CD4-positive, alpha-beta T cell treated with Interleukin-17A for 4 hours (primary cell): ENCODE measurements at regions not wholly inside any gene's neighbourhood (a gene's known extent, or its start where the extent isn't known, plus 50 kb on each side); places are given as distances from the start of the nearest gene placed in this dataset.
A peak's percentile ranks its signal among the peaks of the same experiment; 100 is the strongest.
"Not testable (repeated sequence)": the region's sequence is repeated elsewhere in the genome, so short reads cannot be mapped to it uniquely, and the experiment has no call there.

ENCODE experiments used
- DNase-seq: peaks from one replicate; pipeline ENCODE4 v3.0.0-alpha.2; 2020; ENCODE audit warnings: mixed read lengths

- DNase-seq, result not testable (repeated sequence)
Observed at GRCh38 chr10:76815505-76815904, 822.1 kb downstream of the KCNMA1 start.

GRCh38 chr10:76811430-76811829, 826.2 kb downstream of the KCNMA1 start:
- DNase-seq, result no peak

GRCh38 chr10:76788452-76788811, 849.2 kb downstream of the KCNMA1 start:
- DNase-seq, result no peak

GRCh38 chr10:76787746-76788451, 849.7 kb downstream of the KCNMA1 start:
- no peak for DNase-seq

GRCh38 chr10:76786504-76787072, 851.0 kb downstream of the KCNMA1 start:
- no peak for DNase-seq

GRCh38 chr10:76784076-76784475, 853.5 kb downstream of the KCNMA1 start:
- no peak for DNase-seq

- no peak for DNase-seq
Observed at GRCh38 chr10:76779796-76780301, 857.8 kb downstream of the KCNMA1 start.

GRCh38 chr10:76778914-76779795, 858.5 kb downstream of the KCNMA1 start:
- DNase-seq, result no peak

- no peak for DNase-seq
Observed at GRCh38 chr10:76774987-76775603, 862.5 kb downstream of the KCNMA1 start.

- no peak for DNase-seq
Observed at GRCh38 chr10:76769582-76769981, 868.0 kb downstream of the KCNMA1 start.

- DNase-seq, result no peak
Observed at GRCh38 chr10:76769161-76769560, 868.4 kb downstream of the KCNMA1 start.

GRCh38 chr10:76766682-76767081, 870.9 kb downstream of the KCNMA1 start:
- DNase-seq, result no peak

GRCh38 chr10:76764921-76765320, 872.7 kb downstream of the KCNMA1 start:
- DNase-seq, result not testable (repeated sequence)

- DNase-seq, result no peak
Observed at GRCh38 chr10:76764177-76764576, 873.4 kb downstream of the KCNMA1 start.

GRCh38 chr10:76763376-76763775, 874.2 kb downstream of the KCNMA1 start:
- no peak for DNase-seq

- DNase-seq, result no peak
Observed at GRCh38 chr10:76759681-76760080, 877.9 kb downstream of the KCNMA1 start.

- DNase-seq, result no peak
Observed at GRCh38 chr10:76743169-76743568, 894.4 kb downstream of the KCNMA1 start.

- DNase-seq, result no peak
Observed at GRCh38 chr10:76740514-76740913, 897.1 kb downstream of the KCNMA1 start.

- DNase-seq, result no peak
Observed at GRCh38 chr10:76738991-76739390, 898.6 kb downstream of the KCNMA1 start.

- DNase-seq, result no peak
Observed at GRCh38 chr10:76736815-76737618, 900.6 kb downstream of the KCNMA1 start.

- peak; percentile 3 for DNase-seq
Observed at GRCh38 chr10:76736392-76736791, 901.2 kb downstream of the KCNMA1 start.

GRCh38 chr10:76735866-76736265, 901.7 kb downstream of the KCNMA1 start:
- no peak for DNase-seq
